Parathyroid adenoma (tissue), 2 donors: ENCODE measurements at regions not wholly inside any gene's neighbourhood (a gene's known extent, or its start where the extent isn't known, plus 50 kb on each side); places are given as distances from the start of the nearest gene placed in this dataset.

Source experiments
- H2AFZ ChIP-seq: fragments of 300-600 bp; sonication (generic); one replicate; pipeline ENCODE4 v1.7.0; 2017; ENCODE audit warnings: antibody characterized with exemption, mild to moderate bottlenecking
- H3K27ac ChIP-seq: fragments of 300-600 bp; sonication (generic); one replicate; pipeline ENCODE4 v1.7.0; 2017
- H3K27me3 ChIP-seq: fragments of 300-600 bp; sonication (generic); one replicate; pipeline ENCODE4 v1.7.0; 2017; ENCODE audit warnings: low read length; ENCODE audit not compliant: control insufficient read depth, insufficient read depth
- H3K36me3 ChIP-seq: fragments of 300-600 bp; sonication (generic); one replicate; pipeline ENCODE4 v1.7.0; 2017; ENCODE audit warnings: low read length; ENCODE audit not compliant: control insufficient read depth, insufficient read depth
- H3K4me1 ChIP-seq: fragments of 300-600 bp; sonication (generic); one replicate; pipeline ENCODE4 v1.7.0; 2017; ENCODE audit warnings: control low read depth
- H3K4me2 ChIP-seq: fragments of 300-600 bp; sonication (generic); one replicate; pipeline ENCODE4 v1.7.0; 2017; ENCODE audit warnings: low read length
- H3K4me3 ChIP-seq: fragments of 300-600 bp; sonication (generic); one replicate; pipeline ENCODE4 v1.7.0; 2017; ENCODE audit warnings: low read depth, low read length
- H3K79me2 ChIP-seq: fragments of 300-600 bp; sonication (generic); one replicate; pipeline ENCODE4 v1.7.0; 2017; ENCODE audit warnings: control low read depth
- H3K9ac ChIP-seq: fragments of 300-600 bp; sonication (generic); one replicate; pipeline ENCODE4 v1.7.0; 2017; ENCODE audit warnings: mild to moderate bottlenecking
- H3K9me3 ChIP-seq: fragments of 300-600 bp; sonication (generic); one replicate; pipeline ENCODE4 v1.7.0; 2017; ENCODE audit warnings: low read length; ENCODE audit not compliant: control insufficient read depth
- TF ChIP-seq, protein P1 (sequence below): fragments of 300-600 bp; sonication (generic); IDR thresholded peaks from one replicate; pipeline ENCODE4 v1.7.0; 2017; ENCODE audit warnings: antibody characterized with exemption, mild to moderate bottlenecking
- donor health status: primary hyperparathyroidism.

DNA sequence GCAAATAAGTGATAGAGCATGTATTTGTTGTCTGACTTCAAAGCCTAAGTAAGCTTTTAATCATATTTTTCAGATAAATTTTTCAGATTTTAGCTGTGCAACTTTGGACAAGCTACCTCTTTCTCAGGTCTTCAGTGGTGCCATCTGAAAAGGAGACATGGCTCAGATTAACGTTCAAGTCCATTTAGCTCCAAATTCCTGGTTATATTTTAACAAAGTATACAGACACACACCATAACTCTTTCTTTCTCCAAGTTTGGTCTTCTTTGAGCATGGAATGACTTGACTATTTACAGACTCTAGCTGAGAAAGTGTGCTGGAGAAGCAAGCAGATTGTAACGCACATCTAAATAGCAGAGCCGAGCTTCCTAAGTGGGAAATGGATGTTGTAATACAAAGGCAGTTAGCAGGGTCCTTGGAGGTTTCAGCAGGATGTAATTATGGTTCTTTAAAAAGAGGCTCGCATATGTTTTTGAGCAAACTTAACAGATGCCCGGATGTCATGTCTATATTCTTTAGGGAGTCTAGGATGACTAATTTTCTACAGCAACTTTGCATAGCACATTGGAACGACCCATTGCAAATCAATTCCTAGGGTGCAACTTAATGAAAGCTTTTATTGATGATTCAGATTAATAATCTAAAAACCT, 128.1 kb upstream of the E2F8 start:
- Histone ChIP-seq H3K36me3 (no peaks in the 10 kb centered on the region), H3K27me3 (no peaks in the 10 kb centered on the region), H3K4me3 (no peak overlapping the region), H3K9me3 (no peaks in the 10 kb centered on the region), H3K27ac (no peak overlapping the region), H3K9ac (no peak overlapping the region), H3K4me1 (no peaks in the 10 kb centered on the region), H2AFZ (no peak overlapping the region), H3K4me2 (no peak overlapping the region), H3K79me2 (no peaks in the 10 kb centered on the region)
- TF ChIP-seq, protein P1, sequence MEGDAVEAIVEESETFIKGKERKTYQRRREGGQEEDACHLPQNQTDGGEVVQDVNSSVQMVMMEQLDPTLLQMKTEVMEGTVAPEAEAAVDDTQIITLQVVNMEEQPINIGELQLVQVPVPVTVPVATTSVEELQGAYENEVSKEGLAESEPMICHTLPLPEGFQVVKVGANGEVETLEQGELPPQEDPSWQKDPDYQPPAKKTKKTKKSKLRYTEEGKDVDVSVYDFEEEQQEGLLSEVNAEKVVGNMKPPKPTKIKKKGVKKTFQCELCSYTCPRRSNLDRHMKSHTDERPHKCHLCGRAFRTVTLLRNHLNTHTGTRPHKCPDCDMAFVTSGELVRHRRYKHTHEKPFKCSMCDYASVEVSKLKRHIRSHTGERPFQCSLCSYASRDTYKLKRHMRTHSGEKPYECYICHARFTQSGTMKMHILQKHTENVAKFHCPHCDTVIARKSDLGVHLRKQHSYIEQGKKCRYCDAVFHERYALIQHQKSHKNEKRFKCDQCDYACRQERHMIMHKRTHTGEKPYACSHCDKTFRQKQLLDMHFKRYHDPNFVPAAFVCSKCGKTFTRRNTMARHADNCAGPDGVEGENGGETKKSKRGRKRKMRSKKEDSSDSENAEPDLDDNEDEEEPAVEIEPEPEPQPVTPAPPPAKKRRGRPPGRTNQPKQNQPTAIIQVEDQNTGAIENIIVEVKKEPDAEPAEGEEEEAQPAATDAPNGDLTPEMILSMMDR = no peak

- H3K9me3 ChIP-seq = no peaks in the 10 kb centered on the region
- H3K36me3 ChIP-seq = no peaks in the 10 kb centered on the region
- no peak overlapping the region for H3K4me2 ChIP-seq
- H3K9ac ChIP-seq = no peak overlapping the region
- no peaks in the 10 kb centered on the region for H3K79me2 ChIP-seq
- H2AFZ ChIP-seq = no peak overlapping the region
- H3K4me3 ChIP-seq = no peak overlapping the region
- TF ChIP-seq, protein P1 = no peak
- no peaks in the 10 kb centered on the region for H3K27me3 ChIP-seq
- H3K4me1 ChIP-seq = no peaks in the 10 kb centered on the region
- H3K27ac ChIP-seq = no peak overlapping the region
Observed at GRCh38 chr11:19366992-19367709, 126.4 kb upstream of the E2F8 start.

GRCh38 chr11:19365743-19366410, 125.1 kb upstream of the E2F8 start:
- Histone ChIP-seq H3K27me3 (no peaks in the 10 kb centered on the region), H3K4me2 (no peak overlapping the region), H3K36me3 (no peaks in the 10 kb centered on the region), H3K79me2 (no peaks in the 10 kb centered on the region), H2AFZ (no peak overlapping the region), H3K4me1 (no peaks in the 10 kb centered on the region), H3K9me3 (no peaks in the 10 kb centered on the region), H3K27ac (no peak overlapping the region), H3K9ac (no peak overlapping the region), H3K4me3 (no peak overlapping the region)
- TF ChIP-seq, protein P1 = no peak

GRCh38 chr11:19359221-19360000, 118.7 kb upstream of the E2F8 start:
- Histone ChIP-seq H3K36me3 (no peaks in the 10 kb centered on the region), H3K27ac (no peak overlapping the region), H3K9me3 (no peaks in the 10 kb centered on the region), H3K4me3 (no peak overlapping the region), H3K27me3 (no peaks in the 10 kb centered on the region), H3K4me2 (no peak overlapping the region), H3K79me2 (no peaks in the 10 kb centered on the region), H3K4me1 (no peaks in the 10 kb centered on the region), H2AFZ (no peak overlapping the region), H3K9ac (no peak overlapping the region)
- TF ChIP-seq, protein P1 = no peak
